GM12878 (cell line): ENCODE measurements at regions not wholly inside any gene's neighbourhood (a gene's known extent, or its start where the extent isn't known, plus 50 kb on each side); places are given as distances from the start of the nearest gene placed in this dataset.

Experiments
- ATAC-seq: fragments of 200-7000 bp; cut with Tn5 transposase; 3 replicates; pipeline ENCODE4 v1.9.1; 2020; ENCODE audit warnings: mild to moderate bottlenecking, moderate library complexity
- BruUV-seq: library from RNA; stranded (reverse); fragments of 400-500 nt; replicated peaks from 2 replicates; lab custom pipeline; 2021; lab: Mats Ljungman, UMichigan
- CTCF ChIA-PET: fragments of 300-600 bp; sonication (Branson Sonifier 250); formaldehyde crosslinking; extraction: SDS; loops from one replicate; lab custom pipeline; 2021; ENCODE audit warnings: inconsistent platforms; lab: Yijun Ruan, JAX
- POLR2A ChIA-PET: fragments of 350-600 bp; formaldehyde crosslinking; extraction: SDS; loops from one replicate; lab custom pipeline; 2021; ENCODE audit warnings: inconsistent platforms; lab: Charles Lee
- RAD21 ChIA-PET: fragments of 300-600 bp; sonication (Branson Sonifier 250); formaldehyde crosslinking; loops from one replicate; lab custom pipeline; 2023; ENCODE audit warnings: antibody characterized with exemption; ENCODE audit not compliant: unreplicated experiment; lab: Charles Lee
- SMC1A ChIA-PET: fragments of 300-600 bp; sonication (Branson Sonifier 250); formaldehyde crosslinking; loops from one replicate; lab custom pipeline; 2023; ENCODE audit not compliant: unreplicated experiment, uncharacterized antibody; lab: Charles Lee
- DNase-seq: peaks from one replicate; pipeline ENCODE4 v3.0.0-alpha.2; 2011; ENCODE audit warnings: low read depth, low spot score
- FAIRE-seq: peaks from 3 replicates; lab custom pipeline; 2011; peaks lifted over from hg19 to GRCh38; lab: Jason Lieb, UNC
- H2AFZ ChIP-seq: 2 replicates; pipeline ENCODE4 v1.6.0; 2011; ENCODE audit warnings: low read depth, low read length, control low read depth; ENCODE audit not compliant: control insufficient read depth
- H3K27ac ChIP-seq: 2 replicates; pipeline ENCODE4 v1.5.1; 2011; ENCODE audit warnings: control low read depth; ENCODE audit not compliant: control insufficient read depth, insufficient read depth
- H3K27me3 ChIP-seq, 2 experiments: replicated peaks in 1 of 2; 2 replicates each; pipeline versions ENCODE4 v1.6.0 to v1.6.1; 2011; ENCODE audit warnings: low read length in 1 of 2; ENCODE audit not compliant: control insufficient read depth in 2 of 2, insufficient read depth in 2 of 2
- H3K36me3 ChIP-seq, 2 experiments: 2 replicates each; pipeline ENCODE4 v1.5.1; 2011; ENCODE audit warnings: low read length in 1 of 2; ENCODE audit not compliant: control insufficient read depth in 2 of 2, insufficient read depth in 2 of 2
- H3K4me1 ChIP-seq: 2 replicates; pipeline ENCODE4 v1.6.1; 2011; ENCODE audit warnings: mild to moderate bottlenecking, low read length, moderate library complexity, mixed read lengths; ENCODE audit not compliant: control insufficient read depth, insufficient read depth
- H3K4me2 ChIP-seq: 2 replicates; pipeline ENCODE4 v1.6.0; 2011; ENCODE audit warnings: control low read depth; ENCODE audit not compliant: control insufficient read depth, insufficient read depth
- H3K4me3 ChIP-seq: fragments of 200-600 bp; sonication (generic); 2 replicates; pipeline ENCODE4 v1.5.1; 2016
- H3K79me2 ChIP-seq: 2 replicates; pipeline ENCODE4 v1.6.0; 2011; ENCODE audit warnings: low read length; ENCODE audit not compliant: control insufficient read depth, insufficient read depth
- H3K9ac ChIP-seq: 2 replicates; pipeline ENCODE4 v1.8.0; 2011; ENCODE audit warnings: low read length, control low read depth, mixed read lengths; ENCODE audit not compliant: control insufficient read depth, insufficient read depth
- H3K9me3 ChIP-seq: replicated peaks from 3 replicates; pipeline ENCODE4 v1.5.1; 2011; ENCODE audit warnings: mild to moderate bottlenecking, low read length; ENCODE audit not compliant: control insufficient read depth, insufficient read depth
- H4K20me1 ChIP-seq: 2 replicates; pipeline ENCODE4 v1.6.0; 2011; ENCODE audit not compliant: control insufficient read depth, insufficient read depth
- ATF2 ChIP-seq: IDR thresholded peaks from 2 replicates; pipeline ENCODE4 v1.6.1; 2012; ENCODE audit warnings: low read length, inconsistent platforms
- BMI1 ChIP-seq: fragments of 450-650 bp; IDR thresholded peaks from 2 replicates; pipeline ENCODE4 v1.6.1; 2016; ENCODE audit warnings: mild to moderate bottlenecking, moderate library complexity, borderline replicate concordance
- DPF2 ChIP-seq: fragments of 450-650 bp; IDR thresholded peaks from 2 replicates; pipeline ENCODE4 v1.6.1; 2017; ENCODE audit warnings: mild to moderate bottlenecking
- E2F8 ChIP-seq: fragments of 450-650 bp; IDR thresholded peaks from 2 replicates; pipeline ENCODE4 v1.6.1; 2018; ENCODE audit warnings: mild to moderate bottlenecking, low read depth, moderate library complexity; ENCODE audit not compliant: partially characterized antibody
- FOXM1 ChIP-seq: IDR thresholded peaks from 2 replicates; pipeline ENCODE4 v1.6.1; 2012; ENCODE audit warnings: low read depth, mild to moderate bottlenecking, inconsistent platforms, low read length, moderate library complexity
- JUNB ChIP-seq: IDR thresholded peaks from 2 replicates; pipeline ENCODE4 v1.6.1; 2016; ENCODE audit warnings: antibody characterized with exemption, mild to moderate bottlenecking
- PML ChIP-seq: IDR thresholded peaks from 2 replicates; pipeline ENCODE4 v1.6.1; 2012; ENCODE audit warnings: low read length, inconsistent platforms
- SIX5 ChIP-seq: IDR thresholded peaks from 2 replicates; pipeline ENCODE4 v1.6.1; 2011; ENCODE audit warnings: mild to moderate bottlenecking, low read depth, low read length, moderate library complexity; ENCODE audit not compliant: severe bottlenecking
- SRF ChIP-seq, 2 experiments: IDR thresholded peaks; 2 replicates each; pipeline ENCODE4 v1.6.1; 2011; ENCODE audit warnings: low read depth in 2 of 2, low read length in 2 of 2, mild to moderate bottlenecking in 1 of 2, moderate library complexity in 1 of 2
- STAT3 ChIP-seq: IDR thresholded peaks from 2 replicates; pipeline ENCODE4 v1.6.1; 2011; ENCODE audit warnings: low read depth, low read length, improper control_type of control experiment
- TCF12 ChIP-seq: IDR thresholded peaks from 2 replicates; pipeline ENCODE4 v1.6.1; 2011; ENCODE audit warnings: low read depth, mild to moderate bottlenecking, low read length
- ZBED1 ChIP-seq: IDR thresholded peaks from 2 replicates; pipeline ENCODE4 v1.6.1; 2016; ENCODE audit warnings: borderline replicate concordance
- ZBTB40 ChIP-seq: fragments of 450-650 bp; IDR thresholded peaks from 2 replicates; pipeline ENCODE4 v1.6.1; 2016; ENCODE audit warnings: mild to moderate bottlenecking, moderate library complexity, borderline replicate concordance
- ZNF274 ChIP-seq: IDR thresholded peaks from one replicate; pipeline ENCODE4 v1.8.0; 2011; ENCODE audit not compliant: insufficient read length, insufficient read depth
- ZSCAN29 ChIP-seq: fragments of 450-650 bp; IDR thresholded peaks from 2 replicates; pipeline ENCODE4 v1.6.1; 2017; ENCODE audit warnings: mild to moderate bottlenecking, moderate library complexity
- WGBS: methylation state at CpG from one replicate; pipeline ENCODE4 v1.1.6; 2016; ENCODE audit warnings: low lambda C conversion rate; ENCODE audit not compliant: insufficient replicate concordance, insufficient coverage; ENCODE audit errors: missing lambda C conversion rate; 5-methylcytosine and 5-hydroxymethylcytosine counted together
- in situ Hi-C: fragments of 300-500 bp; cut with MboI; formaldehyde crosslinking; loops from 9 replicates; pipeline ENCODE4 v1.14.3; 2018; ENCODE audit warnings: mixed read lengths
- intact Hi-C: fragments of 100-400 bp; cut with micrococcal nuclease; formaldehyde crosslinking; loops from one replicate; pipeline ENCODE4 v1.14.2; 2022; ENCODE audit not compliant: unreplicated experiment

GRCh38 chr3:81301230-81301629 lies 460.2 kb downstream of the GBE1 start:
- ChIA-PET CTCF (interaction anchor here (0.6 to 4.8 kb wide), 13 partner anchors 10 to 829 kb away, joined by 3 to 52 read pairs (median 4); no protein-coding TSS in a partner anchor), POLR2A (no interaction called here), RAD21 (interaction anchor here (0.7 to 1.4 kb wide), 4 partner anchors 18 to 1281 kb away, joined by 3 to 4 read pairs (median 3); no protein-coding TSS in a partner anchor), SMC1A (interaction anchor here (1.5 to 4.5 kb wide), 3 partner anchors 20 to 38 kb away, joined by 3 to 27 read pairs (median 6); no protein-coding TSS in a partner anchor)
- Histone ChIP-seq H3K4me3 (no peak overlapping the region), H3K27ac (no peak overlapping the region), H3K79me2 (no peaks in the 10 kb centered on the region), H3K9ac (no peak overlapping the region), H4K20me1 (no peaks in the 10 kb centered on the region), H3K36me3 (no peaks in the 10 kb centered on the region), H3K9me3 (no peaks in the 10 kb centered on the region), H2AFZ (no peak overlapping the region), H3K27me3 (no peaks in the 10 kb centered on the region; a peak in 1 of 4 replicates), H3K4me2 (no peak overlapping the region), H3K4me1 (no peaks in the 10 kb centered on the region)
- ATAC-seq (no peak), FAIRE-seq (no peak), DNase-seq (no peak)
- TF ChIP-seq TCF12 (no peak), DPF2 (no peak), SRF (IDR thresholded peaks at IDR 0.05; ENCODE audit: low read depth in 2 of 2, low read length in 2 of 2) (no peak), STAT3 (no peak), ZBTB40 (no peak), PML (no peak), BMI1 (no peak), FOXM1 (no peak), SIX5 (no peak), E2F8 (no peak), JUNB (no peak), ATF2 (no peak), ZBED1 (no peak), ZSCAN29 (no peak), ZNF274 (no peak)
- 0% methylated on average over 1 of the region's 1 CpG for WGBS
- no TSS peak for BruUV-seq
- in situ Hi-C loops, result no loop called here
- intact Hi-C loops, result no loop called here
